A549 (cell line): ENCODE measurements at regions not wholly inside any gene's neighbourhood (a gene's known extent, or its start where the extent isn't known, plus 50 kb on each side); places are given as distances from the start of the nearest gene placed in this dataset.
A peak's percentile ranks its signal among the peaks of the same experiment; 100 is the strongest.

Experiments used
- ATAC-seq, 2 experiments: fragments of 200-7000 bp in 1 of 2; fragments of >200 bp in 1 of 2; cut with Nextera tagmentation in 1 of 2; cut with Tn5 transposase in 1 of 2; 3 replicates each; pipeline versions ENCODE4 v1.8.0 to v1.9.1; 2018 to 2020; ENCODE audit warnings: mild to moderate bottlenecking in 1 of 2, moderate library complexity in 1 of 2
- CTCF ChIA-PET: fragments of 300-600 bp; sonication (Branson Sonifier 250); formaldehyde crosslinking; extraction: SDS; loops from one replicate; lab custom pipeline; 2021; ENCODE audit warnings: antibody characterized with exemption, inconsistent platforms; lab: Yijun Ruan, JAX
- POLR2A ChIA-PET: fragments of 350-600 bp; formaldehyde crosslinking; extraction: SDS; loops from one replicate; lab custom pipeline; 2021; ENCODE audit warnings: antibody characterized with exemption, inconsistent platforms; lab: Yijun Ruan, JAX
- DNase-seq, 2 experiments: peaks; one replicate each; pipeline versions ENCODE4 v3.0.0 to v3.0.0-alpha.2; 2011 to 2016; ENCODE audit warnings: low read depth in 1 of 2, low spot score in 1 of 2
- FAIRE-seq: peaks from 2 replicates; lab custom pipeline; 2011; peaks lifted over from hg19 to GRCh38; lab: Jason Lieb, UNC
- H3K27ac ChIP-seq, 2 experiments: fragments of >200 bp; sonication (Bioruptor Twin); formaldehyde crosslinking; 3 replicates each; pipeline ENCODE4 v1.5.1; 2016 to 2017
- H3K4me1 ChIP-seq: fragments of >200 bp; sonication (Bioruptor Twin); formaldehyde crosslinking; 3 replicates; pipeline ENCODE4 v1.6.1; 2016
- H3K4me2 ChIP-seq: fragments of >200 bp; sonication (Bioruptor Twin); formaldehyde crosslinking; 3 replicates; pipeline ENCODE4 v1.6.1; 2016
- H3K4me3 ChIP-seq: fragments of >200 bp; sonication (Bioruptor Twin); formaldehyde crosslinking; 3 replicates; pipeline ENCODE4 v1.5.1; 2016
- H3K9me3 ChIP-seq: fragments of >200 bp; sonication (Bioruptor Twin); formaldehyde crosslinking; 3 replicates; pipeline ENCODE4 v1.6.1; 2016
- CHD4 ChIP-seq: fragments of 200-600 bp; sonication (generic); IDR thresholded peaks from 2 replicates; pipeline ENCODE4 v1.6.1; 2016; ENCODE audit warnings: antibody characterized with exemption, mild to moderate bottlenecking, borderline replicate concordance
- CTCF ChIP-seq: fragments of >200 bp; sonication (Bioruptor Twin); formaldehyde crosslinking; IDR thresholded peaks from 3 replicates; pipeline ENCODE4 v1.5.1; 2016
- ELK1 ChIP-seq: fragments of 150-350 bp; IDR thresholded peaks from 2 replicates; pipeline ENCODE4 v1.6.1; 2014; ENCODE audit warnings: low read depth, mild to moderate bottlenecking, low read length
- FOXS1 ChIP-seq: fragments of 250-450 bp; sonication (Bioruptor Pico); IDR thresholded peaks from 2 replicates; pipeline ENCODE4 v1.5.0; 2020; ENCODE audit warnings: mild to moderate bottlenecking, moderate library complexity
- GATA3 ChIP-seq: IDR thresholded peaks from 2 replicates; pipeline ENCODE4 v1.6.1; 2012; ENCODE audit warnings: borderline replicate concordance
- MAFK ChIP-seq: fragments of 450-650 bp; IDR thresholded peaks from 2 replicates; pipeline ENCODE4 v1.6.1; 2014; ENCODE audit not compliant: partially characterized antibody
- MAX ChIP-seq: IDR thresholded peaks from 2 replicates; pipeline ENCODE4 v1.6.1; 2012
- MAZ ChIP-seq: fragments of 150-350 bp; IDR thresholded peaks from 2 replicates; pipeline ENCODE4 v1.6.1; 2014; ENCODE audit warnings: antibody characterized with exemption, low read depth, low read length, borderline replicate concordance
- MYC ChIP-seq: IDR thresholded peaks from 2 replicates; pipeline ENCODE4 v1.6.1; 2012; ENCODE audit warnings: mild to moderate bottlenecking, inconsistent platforms, low read length, improper control_type of control experiment, borderline replicate concordance
- NPAS2 ChIP-seq: fragments of 250-450 bp; sonication (Bioruptor Pico); IDR thresholded peaks from 2 replicates; pipeline ENCODE4 v1.8.0; 2022; ENCODE audit warnings: mild to moderate bottlenecking, moderate library complexity, borderline replicate concordance
- NR3C1 ChIP-seq: fragments of >200 bp; sonication (Bioruptor Twin); formaldehyde crosslinking; IDR thresholded peaks from 3 replicates; pipeline ENCODE4 v1.6.1; 2017
- POLR2A ChIP-seq: IDR thresholded peaks from 2 replicates; pipeline ENCODE4 v1.6.1; 2012; ENCODE audit warnings: mild to moderate bottlenecking, low read length
- RAD21 ChIP-seq, 2 experiments: fragments of >200 bp in 1 of 2; sonication (Bioruptor Twin) in 1 of 2; formaldehyde crosslinking in 1 of 2; IDR thresholded peaks in 1 of 2; conservative IDR thresholded peaks in 1 of 2; 2 replicates in 1 of 2; 3 replicates in 1 of 2; pipeline ENCODE4 v1.6.1; 2012 to 2018; ENCODE audit warnings: inconsistent platforms in 1 of 2
- RARB ChIP-seq: fragments of 250-450 bp; sonication (Bioruptor Pico); IDR thresholded peaks from 2 replicates; pipeline ENCODE4 v1.8.0; 2021; ENCODE audit warnings: mild to moderate bottlenecking, moderate library complexity
- SMC3 ChIP-seq: fragments of >200 bp; sonication (Bioruptor Twin); formaldehyde crosslinking; IDR thresholded peaks from 3 replicates; pipeline ENCODE4 v1.6.1; 2018; ENCODE audit warnings: inconsistent platforms
- SREBF2 ChIP-seq: fragments of 450-650 bp; IDR thresholded peaks from 2 replicates; pipeline ENCODE4 v1.6.1; 2014; ENCODE audit warnings: mild to moderate bottlenecking, moderate library complexity
- TP53 ChIP-seq: fragments of 250-450 bp; sonication (Bioruptor Pico); IDR thresholded peaks from 2 replicates; pipeline ENCODE4 v1.5.0; 2021; ENCODE audit warnings: mild to moderate bottlenecking, moderate library complexity
- ZSCAN20 ChIP-seq: fragments of 250-450 bp; sonication (Bioruptor Pico); IDR thresholded peaks from 2 replicates; pipeline ENCODE4 v1.8.0; 2022; ENCODE audit warnings: mild to moderate bottlenecking, moderate library complexity
- WGBS: methylation state at CpG from one replicate; pipeline ENCODE4 v1.1.6; 2017; ENCODE audit errors: missing lambda C conversion rate; 5-methylcytosine and 5-hydroxymethylcytosine counted together
- TF ChIP-seq, protein P1 (sequence below): IDR thresholded peaks from 2 replicates; pipeline ENCODE4 v1.6.1; 2012; ENCODE audit warnings: low read depth, borderline replicate concordance

DNA sequence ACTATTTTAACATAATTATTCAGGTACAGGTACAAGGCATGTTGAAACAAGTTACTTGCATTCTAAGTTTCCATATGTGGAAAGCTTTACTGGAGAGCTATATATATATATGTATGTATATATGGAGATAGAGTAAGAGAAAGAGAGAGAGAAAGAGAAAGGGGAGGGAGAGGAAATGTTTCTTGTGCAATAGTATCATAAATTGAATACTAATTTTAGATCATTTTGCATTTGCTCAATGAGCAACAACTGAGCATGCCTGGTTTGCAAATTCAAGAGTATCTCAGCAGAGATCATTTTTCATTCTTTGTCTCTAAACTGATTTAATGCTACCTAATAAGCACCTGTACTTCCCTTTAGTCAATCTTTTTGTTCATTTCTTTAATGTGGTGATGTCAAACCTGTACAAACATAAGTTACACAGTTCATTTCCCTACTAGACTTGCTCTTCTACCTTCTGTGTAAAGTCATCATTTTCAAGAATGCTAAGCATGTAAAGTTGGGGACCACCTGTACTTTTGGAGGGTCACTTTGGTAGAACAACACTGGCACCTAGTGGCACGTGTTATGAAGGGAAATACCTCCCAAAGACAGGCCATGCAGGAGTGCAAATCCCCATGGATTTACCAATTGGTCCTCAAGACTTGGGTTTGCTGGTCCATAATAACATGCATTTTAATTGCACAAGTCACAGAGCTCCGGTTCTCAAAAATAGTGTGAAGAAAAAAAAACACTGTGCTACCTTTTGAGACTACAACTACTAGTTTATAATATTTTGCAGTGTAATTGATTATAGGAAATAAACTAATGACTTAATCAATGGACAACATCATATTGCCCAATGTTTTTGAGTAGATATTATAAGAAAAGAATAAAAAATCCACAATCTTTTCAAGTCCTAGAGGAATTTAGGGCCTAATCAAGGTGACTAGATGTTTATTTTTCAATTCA is 431.2 kb upstream of the IGFBP3 start (continued):
- no peak for TF ChIP-seq ELK1
- peak; percentile 99 for TF ChIP-seq SMC3
- TF ChIP-seq POLR2A = no peak
- no peak for TF ChIP-seq NR3C1
- no peak for TF ChIP-seq MYC
- TF ChIP-seq MAX = 0 out of 2 replicates have a peak, but pooled peaks have one; percentile 44
- TF ChIP-seq ZSCAN20 (CRISPR knock-in tag) = no peak
- TF ChIP-seq SREBF2 = no peak
- TF ChIP-seq, protein P1, sequence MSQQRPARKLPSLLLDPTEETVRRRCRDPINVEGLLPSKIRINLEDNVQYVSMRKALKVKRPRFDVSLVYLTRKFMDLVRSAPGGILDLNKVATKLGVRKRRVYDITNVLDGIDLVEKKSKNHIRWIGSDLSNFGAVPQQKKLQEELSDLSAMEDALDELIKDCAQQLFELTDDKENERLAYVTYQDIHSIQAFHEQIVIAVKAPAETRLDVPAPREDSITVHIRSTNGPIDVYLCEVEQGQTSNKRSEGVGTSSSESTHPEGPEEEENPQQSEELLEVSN = no peak
- peak; percentile 95 for TF ChIP-seq CTCF
- TF ChIP-seq RARB (CRISPR knock-in tag) = no peak
- no peak for TF ChIP-seq NPAS2 (CRISPR knock-in tag)
- TF ChIP-seq MAFK = no peak
- TF ChIP-seq GATA3 = no peak
- TF ChIP-seq MAZ = no peak
- TF ChIP-seq TP53 (CRISPR knock-in tag) = no peak
- TF ChIP-seq CHD4 = no peak
- TF ChIP-seq RAD21 (conservative IDR thresholded peaks at IDR 0.05 in 1 of 2, IDR thresholded peaks at IDR 0.05 in 1 of 2) = peak; percentile 99
- TF ChIP-seq FOXS1 = no peak
- TF ChIP-seq, all 56 proteins: peak for 4

GRCh38 chr7:46349490-46349889 is 428.4 kb upstream of the IGFBP3 start:
- POLR2A ChIA-PET = no interaction called here
- Histone ChIP-seq H3K4me2 (no peak overlapping the region), H3K4me3 (no peak overlapping the region), H3K4me1 (peaks cover 23% of the 10 kb centered on the region), H3K9me3 (no peaks in the 10 kb centered on the region)
- DNase-seq = no peak
- no peak for ATAC-seq
- TF ChIP-seq CTCF (no peak), POLR2A (no peak), ZSCAN20 (CRISPR knock-in tag) (no peak)
- TF ChIP-seq, all 56 proteins: peak for 0
- WGBS = 68% methylated on average over 2 of the region's 2 CpGs
- no peak for FAIRE-seq
- CTCF ChIA-PET = interaction anchor here (0.6 to 11.7 kb wide), 3 partner anchors 90 to 429 kb away, joined by 3 to 285 read pairs (median 3); partner anchors contain the start of gene IGFBP3
- peak overlapping the region in 1 of 2 experiments; percentile 45; a peak in 1 of 6 replicates for H3K27ac ChIP-seq
